GM12872 (cell line): ENCODE measurements at regions not wholly inside any gene's neighbourhood (a gene's known extent, or its start where the extent isn't known, plus 50 kb on each side); places are given as distances from the start of the nearest gene placed in this dataset.

Experiments used
- CTCF ChIP-seq: IDR thresholded peaks from 3 replicates; pipeline ENCODE4 v1.5.1; 2011; ENCODE audit warnings: low read depth, mild to moderate bottlenecking, low read length, moderate library complexity; ENCODE audit not compliant: insufficient read depth

DNA sequence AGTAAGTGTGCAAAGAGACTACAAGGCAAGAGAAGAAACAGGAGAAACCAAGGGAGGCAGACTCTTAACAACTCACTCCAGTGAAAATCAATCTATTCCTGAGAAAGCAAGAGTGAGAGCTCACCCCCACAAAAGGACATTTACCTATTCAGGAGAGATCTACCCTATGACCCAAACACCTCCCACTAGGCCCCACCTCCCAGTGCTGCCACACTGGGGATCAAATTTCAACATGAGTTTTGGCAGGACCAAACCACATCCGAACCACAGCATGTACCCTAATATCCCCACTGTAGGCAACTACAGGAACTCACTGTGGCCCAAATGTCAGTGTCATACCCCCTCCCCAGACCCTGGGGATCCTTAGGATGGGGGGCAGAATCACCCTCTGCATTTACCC, 526.2 kb upstream of the B3GAT1 start:
- TF ChIP-seq CTCF, result no peak

DNA sequence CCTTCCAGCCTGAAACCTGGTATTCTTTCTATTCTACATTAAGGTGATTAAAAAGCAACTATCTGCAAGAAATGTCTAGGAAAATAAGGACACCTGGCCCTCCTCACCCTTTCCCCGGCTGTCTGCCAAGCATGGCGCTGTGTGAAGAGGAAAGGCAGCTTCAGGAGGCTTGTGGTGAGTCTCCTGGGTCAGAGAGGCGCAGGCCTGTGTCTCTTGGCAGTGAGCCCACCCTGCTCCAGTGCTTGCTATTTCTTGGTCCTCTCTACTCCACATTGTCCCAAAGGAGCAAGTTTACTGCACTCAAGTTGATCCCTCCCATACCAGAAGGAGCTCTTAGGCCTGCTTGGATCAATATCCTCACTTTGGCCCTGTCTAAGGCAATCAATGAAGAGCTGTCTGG, 520.7 kb upstream of the B3GAT1 start:
- TF ChIP-seq CTCF, result no peak

- no peak for TF ChIP-seq CTCF
Measured at GRCh38 chr11:134925432-134925831, 513.4 kb upstream of the B3GAT1 start.

GRCh38 chr11:134923441-134923840, 511.4 kb upstream of the B3GAT1 start:
- no peak for TF ChIP-seq CTCF

DNA sequence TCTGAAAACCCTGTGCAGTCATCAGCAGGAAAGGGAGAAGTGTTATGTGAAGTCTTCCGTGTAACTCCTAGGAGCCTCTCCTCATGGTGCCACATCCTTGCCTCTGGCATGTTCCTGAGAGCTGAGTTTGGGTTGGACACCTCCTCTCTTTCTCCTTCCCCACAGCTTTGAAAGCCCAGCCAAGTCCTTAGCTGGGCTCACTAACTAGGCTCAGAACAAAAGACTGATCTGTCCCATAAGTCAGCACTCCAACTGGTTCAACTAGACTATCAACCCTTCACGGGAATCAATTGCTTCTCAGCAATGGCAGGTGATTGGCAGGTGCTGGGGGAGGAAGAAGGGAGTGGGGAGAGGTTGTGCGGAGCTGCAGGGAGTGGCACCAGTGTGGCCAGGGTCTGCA, 509.9 kb upstream of the B3GAT1 start:
- no peak for TF ChIP-seq CTCF

DNA sequence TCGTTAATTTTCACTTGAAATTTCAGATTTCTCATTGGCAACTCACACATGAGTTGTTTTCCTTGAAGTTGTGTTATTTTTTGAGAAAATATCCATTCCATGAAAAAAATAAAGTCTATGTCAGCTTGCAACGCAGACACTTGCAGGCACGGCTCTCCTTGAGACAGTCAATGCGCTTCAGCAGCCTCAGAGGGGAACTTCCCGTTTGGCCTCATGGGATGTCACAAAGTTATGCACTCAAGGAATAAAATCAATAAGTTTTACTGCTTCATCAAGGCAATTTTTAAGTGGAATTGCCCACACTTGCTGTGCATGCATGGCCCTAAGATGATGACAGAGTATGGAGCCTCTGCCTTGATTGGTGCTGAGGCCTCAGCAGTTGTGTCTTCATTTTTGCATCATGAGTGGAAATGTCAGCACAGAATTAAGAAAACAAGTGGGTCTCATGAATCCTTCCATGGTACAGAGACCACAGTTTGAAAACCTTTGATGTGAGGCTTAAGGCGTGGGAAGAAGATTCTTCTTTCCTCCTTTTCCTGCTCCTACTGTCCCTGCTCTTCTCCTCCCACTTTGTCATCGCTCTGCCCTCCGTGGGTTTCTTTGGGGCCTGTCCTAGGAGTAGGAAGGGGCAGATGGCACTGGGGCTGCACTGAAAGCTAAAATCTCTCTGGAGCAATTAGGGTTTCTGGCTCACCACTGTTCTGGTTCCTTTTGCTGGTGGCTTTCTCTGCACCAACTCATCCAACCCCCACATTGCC, 509.0 kb upstream of the B3GAT1 start:
- no peak for TF ChIP-seq CTCF

DNA sequence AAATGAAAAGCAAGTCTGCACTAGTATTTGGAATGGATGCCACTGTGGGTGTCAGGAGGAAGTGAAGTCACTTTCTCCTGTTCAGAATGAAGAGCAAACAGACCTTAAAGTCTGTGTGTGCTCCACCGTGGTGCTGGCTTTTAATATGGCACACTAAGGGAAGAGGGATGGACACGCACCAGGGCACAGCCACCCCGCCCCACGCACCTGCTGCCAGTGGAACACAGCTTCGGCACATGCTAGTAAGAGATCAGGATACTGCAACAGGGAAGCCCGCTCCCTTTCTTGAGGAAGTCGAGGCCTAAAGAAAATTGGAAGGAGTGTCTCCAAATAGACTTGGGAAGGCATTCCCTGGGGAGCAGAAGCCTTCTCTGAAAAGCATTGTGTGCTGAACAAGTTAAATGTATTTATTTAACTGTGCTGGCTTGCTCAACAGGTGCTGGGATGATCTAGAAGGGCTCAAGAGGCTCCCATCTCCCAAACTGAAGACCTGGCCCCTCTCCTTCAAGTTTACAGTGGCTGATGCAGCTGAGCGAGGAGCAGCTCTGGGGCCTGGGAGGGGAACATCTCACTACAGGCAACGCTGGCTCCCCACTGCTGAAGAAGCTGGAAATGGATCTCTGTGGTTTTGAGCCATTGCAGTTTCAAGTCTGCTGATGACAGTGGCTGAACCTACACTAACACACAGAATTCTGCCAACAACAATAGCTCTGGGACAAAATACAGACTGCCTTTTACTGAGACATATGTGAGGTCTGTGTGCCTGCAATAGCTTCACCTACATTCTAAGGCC, 504.6 kb upstream of the B3GAT1 start:
- TF ChIP-seq CTCF, result no peak
